Head of caudate nucleus (tissue), 42 donors: ENCODE measurements at regions not wholly inside any gene's neighbourhood (a gene's known extent, or its start where the extent isn't known, plus 50 kb on each side); places are given as distances from the start of the nearest gene placed in this dataset.

Experiments used
- DNase-seq, 42 donors: peaks; one replicate each; pipeline versions ENCODE4 v3.0.0 to v3.0.0-alpha.2; 2020 to 2021; ENCODE audit warnings: mixed read lengths in 7 of 42
- intact Hi-C: fragments of 100-400 bp; cut with DNase I; formaldehyde crosslinking; loops from one replicate; pipeline ENCODE4 v1.15.0; 2022

DNA sequence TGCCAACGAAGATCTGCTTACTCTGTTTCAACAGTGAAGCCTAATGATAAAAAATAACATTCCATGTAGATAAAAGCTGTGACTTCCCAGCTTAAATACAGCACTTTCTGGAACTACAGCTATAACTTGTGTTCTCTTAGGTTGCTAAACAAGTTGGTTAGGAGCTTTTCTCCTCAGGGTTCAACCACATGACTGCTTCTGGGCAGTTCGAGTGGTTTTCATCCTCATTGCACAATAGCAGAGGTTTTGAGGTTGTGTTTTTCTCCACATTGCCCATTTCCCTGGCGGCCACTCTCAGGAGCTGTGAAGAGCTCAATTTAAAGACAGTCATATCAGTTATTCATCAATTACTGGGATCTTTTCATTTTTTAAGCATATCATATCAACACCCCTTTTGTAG, 102.2 kb upstream of the CYP1B1 start:
- peak in 18 of 42 donors; percentile 5 to 50 (median 22) for DNase-seq
- intact Hi-C loops, result no loop called here

DNA sequence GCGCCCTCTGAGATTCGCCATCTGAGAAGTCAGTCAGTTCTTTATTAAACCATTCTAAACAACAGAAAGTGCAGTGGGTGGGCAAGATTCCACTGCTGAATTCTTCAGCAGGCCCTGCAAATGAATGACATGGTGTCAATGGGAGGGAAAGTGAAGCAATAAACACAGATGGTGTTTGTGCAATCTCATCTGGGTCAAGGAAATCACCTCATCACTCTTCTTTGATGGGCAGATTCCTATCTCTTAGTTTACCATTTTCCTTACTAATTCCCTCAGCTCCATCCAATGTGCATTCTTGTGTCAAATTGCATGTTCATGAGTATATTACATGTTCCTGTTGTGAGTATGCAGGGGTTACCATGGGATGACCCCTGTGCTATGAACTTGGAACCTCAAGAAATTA, 100.7 kb upstream of the CYP1B1 start:
- DNase-seq, result no peak
- intact Hi-C loops, result no loop called here

DNA sequence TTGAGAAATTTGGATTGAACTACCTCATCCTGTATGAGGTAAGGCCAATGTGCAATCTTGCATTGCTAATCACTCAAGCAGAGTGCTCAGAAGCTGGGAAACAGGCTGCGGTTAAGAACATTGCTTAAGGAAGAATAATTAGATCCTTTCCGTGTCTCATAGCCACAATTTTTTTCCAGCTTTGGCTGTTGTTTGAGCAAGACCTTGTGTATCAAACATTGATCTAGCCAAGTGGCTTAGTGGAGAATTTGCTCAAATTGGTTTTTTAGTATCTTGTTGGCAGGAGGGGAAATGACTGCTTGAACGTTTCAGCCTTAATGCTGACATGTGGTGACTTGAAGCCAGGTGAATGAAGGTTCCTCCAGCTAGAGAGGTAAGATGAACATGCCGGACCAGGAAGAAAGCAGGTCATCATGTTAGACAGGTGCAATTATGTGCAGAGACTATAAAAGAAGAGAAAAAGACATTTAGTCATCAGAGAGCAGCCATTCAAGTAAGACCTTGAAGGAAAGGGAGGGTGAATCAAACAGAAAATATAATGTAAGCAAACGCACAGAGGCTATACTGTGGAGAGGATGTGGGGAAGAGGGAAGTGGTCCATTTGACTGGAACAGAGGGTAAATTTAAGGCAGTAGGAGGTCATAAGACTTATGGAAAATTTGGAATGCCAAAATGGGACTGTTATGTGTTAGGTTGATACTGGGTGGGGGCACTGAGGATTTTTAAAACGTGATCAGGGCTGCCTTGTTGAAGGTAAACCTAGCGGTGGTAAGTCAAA, 98.9 kb upstream of the CYP1B1 start:
- intact Hi-C loops, result no loop called here
- DNase-seq, result no peak

DNA sequence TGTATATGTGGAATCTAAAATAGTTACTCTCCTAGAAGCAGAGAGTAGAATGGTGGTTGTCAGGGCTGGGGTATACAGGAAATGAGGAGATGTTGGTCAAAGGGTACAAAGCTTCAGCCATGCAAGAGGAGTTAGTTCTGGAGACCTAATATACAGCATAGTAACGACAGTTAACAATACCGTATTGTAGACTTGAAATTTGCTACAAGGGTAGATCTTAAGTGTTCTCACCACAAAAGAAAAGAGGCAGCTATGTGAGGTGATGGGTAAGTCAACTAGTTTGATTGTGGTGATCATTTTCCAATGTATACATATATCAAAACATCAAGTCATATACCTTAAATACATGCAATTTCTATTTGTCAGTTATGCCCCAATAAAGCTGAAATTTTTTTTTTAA, 98.2 kb upstream of the CYP1B1 start:
- DNase-seq, result no peak
- intact Hi-C loops, result no loop called here

DNA sequence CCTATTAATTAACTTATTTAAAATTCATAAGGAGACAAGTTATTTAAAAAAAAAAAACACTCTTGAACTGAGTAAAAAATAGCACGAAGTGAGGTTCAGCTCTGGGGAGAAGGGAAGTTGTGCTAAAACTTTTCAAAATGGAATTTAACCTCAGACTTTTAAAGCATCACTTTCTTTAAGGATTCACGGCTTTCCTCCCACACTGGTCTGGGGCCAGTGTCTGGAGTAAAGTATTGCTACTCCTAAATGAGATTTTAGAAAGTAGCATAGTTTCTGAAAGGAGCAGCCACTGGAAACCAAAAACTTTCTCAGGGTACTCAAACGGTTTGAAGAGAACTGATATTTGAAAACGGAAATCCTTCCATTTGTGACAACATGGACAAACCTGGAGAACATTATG, 97.7 kb upstream of the CYP1B1 start:
- intact Hi-C loops, result no loop called here

DNA sequence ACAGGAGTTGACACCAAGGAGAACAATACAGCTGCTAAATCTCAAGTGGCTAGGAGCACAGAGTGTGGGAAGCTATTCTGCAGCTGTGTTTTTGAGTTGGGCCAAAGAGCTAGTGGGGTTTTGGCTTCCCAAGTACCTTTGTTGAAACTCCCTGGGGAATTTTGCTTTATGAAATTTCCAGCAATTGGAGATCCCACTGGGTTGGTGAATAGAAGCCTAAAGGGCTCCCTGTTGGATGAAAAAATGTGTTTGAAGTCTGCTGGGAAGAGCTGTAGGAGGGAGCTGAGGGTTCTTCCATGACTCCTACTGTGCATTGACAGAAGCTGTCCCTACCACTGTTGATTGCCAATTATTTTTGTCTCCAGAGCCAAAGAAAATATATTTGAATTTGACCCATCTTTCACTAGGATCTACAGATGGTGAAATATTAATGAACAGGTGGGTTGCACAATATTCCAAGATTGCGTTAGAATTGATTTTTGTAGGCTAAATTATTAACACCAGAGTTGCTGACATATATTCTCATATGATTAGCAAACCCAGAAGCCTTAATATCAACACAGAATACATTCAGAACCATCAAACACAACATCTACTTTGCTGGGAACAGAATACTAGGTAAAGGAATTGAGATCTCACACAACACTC, 95.4 kb upstream of the CYP1B1 start:
- intact Hi-C loops, result no loop called here
- no peak for DNase-seq

More for the DNA sequence above, 97.7 kb upstream of the CYP1B1 start:
- DNase-seq, result no peak

DNA sequence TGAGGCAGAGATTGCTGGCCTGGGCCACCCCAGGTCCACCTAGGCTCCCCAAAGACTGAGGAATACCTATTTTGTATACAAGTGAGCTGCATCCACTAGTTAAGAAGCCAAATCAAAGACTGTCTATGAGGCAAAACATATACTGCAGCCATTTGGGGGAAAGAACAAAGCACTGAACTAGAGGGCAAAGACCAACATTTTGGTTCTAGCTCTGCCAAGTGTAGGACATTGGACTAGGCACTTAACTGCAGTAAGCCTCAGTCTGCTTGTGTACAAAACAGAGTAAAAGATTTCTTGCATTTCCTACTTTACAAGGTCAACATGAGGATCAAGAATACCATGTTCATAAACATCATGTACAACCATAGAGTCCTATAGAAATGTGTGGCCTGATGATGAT, 94.8 kb upstream of the CYP1B1 start:
- no peak for DNase-seq
- intact Hi-C loops, result no loop called here

DNA sequence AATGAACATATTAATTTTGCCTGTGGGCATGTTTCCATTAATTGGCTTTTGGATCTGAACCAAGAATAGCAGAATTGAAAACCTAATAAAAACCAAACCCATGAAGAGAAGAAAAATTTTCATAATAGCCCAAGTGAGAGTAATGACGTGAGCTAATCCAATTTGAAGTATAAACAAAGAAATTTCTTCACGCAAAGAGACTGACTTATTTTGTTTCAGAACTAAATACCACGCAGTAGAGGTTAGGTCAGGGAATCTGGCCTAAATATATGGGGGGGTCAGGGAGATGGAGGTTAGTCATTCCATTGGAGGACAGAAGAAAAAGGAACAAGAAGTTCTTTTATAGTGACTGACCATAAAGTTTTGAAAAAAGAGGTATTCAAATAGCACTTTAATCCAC, 94.1 kb upstream of the CYP1B1 start:
- intact Hi-C loops, result no loop called here
- DNase-seq, result no peak

DNA sequence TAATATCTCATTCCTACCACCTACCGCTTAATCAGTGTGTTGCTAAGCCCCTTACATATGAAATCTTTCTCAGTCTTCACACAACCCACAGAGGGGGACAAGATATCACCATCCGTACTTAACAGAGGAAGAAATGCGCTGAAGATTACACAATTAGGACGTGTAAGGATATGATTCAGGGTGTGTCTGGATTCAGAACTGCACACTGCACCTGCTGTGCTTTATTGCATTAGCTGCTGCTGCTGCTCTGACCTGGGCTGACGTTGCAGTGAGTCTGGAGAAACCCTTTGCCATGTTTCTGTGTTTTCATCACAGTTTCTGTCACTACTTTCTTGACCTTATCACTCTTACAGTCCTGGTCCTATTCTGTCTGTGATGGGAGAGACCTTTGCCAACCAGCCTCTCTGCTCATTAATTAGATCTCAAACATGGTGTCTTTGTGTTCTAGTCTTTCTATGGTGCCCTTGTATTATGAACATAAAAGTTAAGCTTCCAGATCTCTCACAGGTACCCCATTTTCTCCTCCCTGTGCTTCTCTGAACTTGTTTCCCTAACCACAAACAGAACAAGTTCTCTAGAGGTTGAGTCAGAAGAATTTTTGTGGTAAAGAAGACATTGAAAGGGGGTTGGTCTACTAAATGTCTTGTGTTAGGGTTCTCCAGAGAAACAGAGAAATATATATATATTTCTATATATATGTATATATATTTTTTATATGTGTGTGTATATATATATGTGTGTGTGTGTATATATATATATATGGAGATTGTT, 92.9 kb upstream of the CYP1B1 start:
- intact Hi-C loops, result no loop called here
- DNase-seq, result no peak

DNA sequence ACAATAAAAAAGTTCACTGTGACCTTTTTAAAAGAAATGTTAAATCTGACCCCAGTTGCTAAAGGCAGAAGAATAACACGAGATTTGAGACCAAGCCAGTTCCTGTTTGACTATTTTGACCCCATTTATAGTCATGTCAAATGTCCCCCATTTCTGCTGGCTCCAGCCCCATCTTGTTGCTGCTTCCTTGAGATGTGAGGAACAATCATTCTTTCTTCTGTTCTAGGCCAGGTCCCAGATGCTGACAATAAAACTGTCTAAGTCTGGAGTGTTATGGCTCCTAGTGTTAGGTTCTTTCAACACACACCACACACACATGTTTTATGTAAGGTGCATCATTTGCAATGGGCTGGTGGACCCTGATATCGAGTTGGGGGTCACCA, 92.0 kb upstream of the CYP1B1 start:
- intact Hi-C loops, result no loop called here
- DNase-seq, result no peak

DNA sequence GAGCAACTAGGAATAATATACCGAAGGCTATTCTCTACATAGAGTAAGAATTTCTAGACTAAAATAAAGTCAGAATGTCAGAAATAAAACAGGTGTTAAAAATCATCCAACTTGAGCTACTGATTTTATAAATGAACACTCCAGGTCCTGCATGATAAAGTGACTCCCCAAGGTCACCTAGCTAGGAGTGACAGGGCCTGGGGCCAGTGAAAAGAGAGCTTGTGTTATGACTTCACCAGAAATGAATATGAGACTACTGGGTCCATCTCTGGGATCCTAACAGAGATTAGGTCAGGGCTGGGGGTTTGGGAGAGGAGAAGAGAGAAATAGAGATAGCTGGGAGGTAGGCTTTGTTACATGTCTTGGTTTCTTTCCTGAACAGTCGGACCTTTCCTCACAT, 89.7 kb upstream of the CYP1B1 start:
- no peak for DNase-seq
- intact Hi-C loops, result no loop called here

DNA sequence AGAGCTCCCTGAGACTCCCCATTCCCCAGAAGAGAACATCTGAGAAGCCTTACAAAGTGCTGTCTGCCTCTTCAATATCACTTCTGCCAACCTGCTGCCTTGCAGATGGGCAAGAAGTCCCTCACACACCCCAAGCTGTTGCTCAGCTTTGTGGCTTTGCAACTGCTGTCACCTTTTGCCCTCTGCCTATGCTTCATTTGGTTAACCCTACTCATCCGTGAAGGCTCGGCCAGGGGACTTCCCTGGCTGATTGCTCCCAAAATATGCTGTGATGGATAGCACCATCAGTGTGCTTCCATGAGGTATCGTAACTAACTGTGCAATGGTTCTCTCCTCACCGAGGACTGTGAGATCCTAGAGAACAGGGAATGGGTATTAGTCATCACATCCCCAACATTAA, 88.9 kb upstream of the CYP1B1 start:
- intact Hi-C loops, result no loop called here
- DNase-seq, result no peak

DNA sequence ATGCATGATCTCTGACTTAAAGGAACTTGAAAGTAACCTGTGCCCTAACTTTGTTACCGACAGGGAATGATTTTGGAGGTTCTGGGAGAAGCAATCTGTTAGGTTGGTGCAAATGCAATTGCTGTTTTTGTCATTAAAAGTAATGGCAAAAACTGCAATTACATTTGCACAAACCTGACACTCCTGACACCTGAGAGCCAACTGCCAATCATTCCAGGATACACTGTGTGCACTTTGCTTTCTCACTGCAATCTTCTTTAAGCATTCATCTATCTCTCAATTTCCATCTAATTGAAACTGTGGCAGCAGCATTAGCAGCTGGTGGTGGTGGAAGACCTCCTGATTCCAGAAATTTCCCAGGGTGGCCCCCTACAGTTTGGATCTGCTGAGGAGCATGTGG, 87.6 kb upstream of the CYP1B1 start:
- DNase-seq, result no peak
- intact Hi-C loops, result no loop called here

DNA sequence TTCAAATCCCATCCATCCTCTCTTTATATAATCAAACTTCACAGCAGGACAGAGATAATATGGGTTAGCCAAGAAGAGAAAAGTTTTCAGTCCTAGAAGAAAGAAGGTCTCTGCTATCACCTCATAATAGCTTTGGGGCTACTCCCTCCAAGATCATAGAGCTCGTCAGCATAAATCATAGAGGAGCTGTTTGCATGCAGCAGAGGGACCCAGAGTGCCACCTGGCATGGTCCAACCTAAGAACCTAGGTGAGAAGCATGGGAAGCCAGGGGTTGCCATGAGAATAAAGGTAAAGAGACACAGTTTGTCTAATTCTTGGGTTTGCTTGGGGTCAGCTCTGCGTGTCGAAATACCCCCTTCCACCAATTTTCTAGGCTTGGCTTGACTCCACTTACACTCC, 87.1 kb upstream of the CYP1B1 start:
- no peak for DNase-seq
- intact Hi-C loops, result no loop called here

DNA sequence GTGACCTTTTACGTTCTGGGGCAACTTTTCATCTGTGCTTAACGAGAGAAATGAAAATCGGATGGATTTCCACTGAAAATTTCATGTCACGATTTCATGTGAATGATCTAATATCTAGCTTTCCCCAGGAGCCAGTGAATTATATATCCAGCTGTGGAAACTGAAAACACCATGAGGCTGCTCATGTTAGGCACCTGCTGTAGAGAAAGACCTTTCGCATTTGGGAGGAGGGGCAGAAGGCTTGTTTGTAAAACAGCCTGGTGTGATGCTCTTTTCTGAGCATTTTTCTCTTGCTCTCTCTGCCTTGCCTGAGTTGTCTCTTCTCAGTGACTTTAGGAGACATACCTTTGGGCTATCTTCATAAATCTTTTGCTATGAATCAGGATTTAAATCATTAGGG, 84.6 kb upstream of the CYP1B1 start:
- intact Hi-C loops, result no loop called here

DNA sequence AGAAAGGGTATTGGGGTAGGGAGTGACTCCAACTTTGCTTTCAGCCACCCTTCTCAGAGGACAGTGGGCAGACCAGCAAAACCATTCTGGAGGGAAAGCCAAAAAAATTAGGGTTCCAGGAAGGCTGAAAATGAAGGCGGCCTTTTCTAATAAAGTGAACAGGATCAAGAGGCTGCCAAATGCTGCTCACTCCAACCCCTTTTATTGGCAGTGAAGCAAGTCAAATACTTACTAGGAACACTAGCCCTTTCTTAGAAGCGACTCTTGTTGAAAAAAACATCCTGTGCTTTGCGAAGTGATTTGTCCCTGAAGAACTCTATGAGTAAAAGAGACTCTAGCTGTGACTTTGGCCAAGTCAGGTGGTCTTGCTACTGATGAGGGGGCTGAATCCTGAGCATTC, 83.6 kb upstream of the CYP1B1 start:
- peak in 6 of 42 donors; percentile 2 to 52 (median 12) for DNase-seq
- intact Hi-C loops, result no loop called here

More for the DNA sequence above, 84.6 kb upstream of the CYP1B1 start:
- DNase-seq, result no peak

DNA sequence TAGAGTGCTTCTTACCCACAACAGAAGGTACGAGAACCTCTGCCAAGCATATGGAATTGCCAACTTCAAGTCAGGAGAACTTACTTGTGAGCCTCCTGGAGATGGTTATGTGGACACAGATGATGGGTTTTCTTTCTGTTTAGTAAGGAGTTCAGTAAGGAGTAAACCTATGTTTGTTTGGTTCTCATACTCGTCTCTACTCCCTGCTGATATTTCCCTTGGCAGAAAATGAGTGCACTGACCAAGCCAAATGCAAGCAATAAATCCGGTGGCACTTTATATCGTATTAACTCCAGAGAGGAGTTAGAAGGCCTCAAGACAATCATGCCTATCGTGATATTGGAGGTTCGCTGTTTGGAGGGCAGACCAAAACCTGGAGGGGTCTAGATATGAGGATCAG, 83.2 kb upstream of the CYP1B1 start:
- intact Hi-C loops, result no loop called here
- DNase-seq, result no peak

DNA sequence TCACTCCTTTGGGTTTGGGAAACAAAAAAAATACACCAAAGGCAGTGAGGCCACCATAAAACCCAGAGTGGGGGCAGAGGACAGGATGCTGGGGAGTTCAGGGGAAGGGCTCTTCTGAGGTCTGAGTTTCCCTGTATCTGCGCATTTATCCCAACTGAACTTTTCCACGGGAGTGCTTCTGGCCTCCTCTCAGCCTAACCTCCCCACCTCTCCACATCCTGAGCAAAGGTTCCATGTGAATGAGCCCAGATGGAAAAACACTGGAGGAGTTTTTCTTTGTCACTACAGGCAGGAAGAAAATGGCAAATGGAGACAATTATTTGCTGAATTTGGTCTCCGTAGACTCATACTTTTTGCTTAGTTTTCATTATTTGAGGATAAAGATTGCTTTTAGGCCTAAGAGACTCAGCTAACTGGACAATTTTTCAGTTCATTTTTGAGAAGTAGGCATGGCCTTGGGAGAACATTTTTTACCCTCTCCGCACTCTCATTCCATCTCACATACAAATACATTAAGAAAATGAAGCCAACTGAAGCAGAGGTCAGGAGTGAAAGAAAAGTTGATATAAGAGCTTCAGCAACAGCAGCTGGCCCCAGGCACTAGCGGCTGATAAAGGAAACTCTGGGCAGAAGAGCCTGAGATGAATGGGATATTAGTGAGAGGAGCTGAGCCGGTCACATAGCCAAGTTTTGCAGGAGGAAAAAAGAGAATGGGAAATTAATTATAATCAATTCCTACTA, 82.6 kb upstream of the CYP1B1 start:
- no peak for DNase-seq
- intact Hi-C loops, result no loop called here

DNA sequence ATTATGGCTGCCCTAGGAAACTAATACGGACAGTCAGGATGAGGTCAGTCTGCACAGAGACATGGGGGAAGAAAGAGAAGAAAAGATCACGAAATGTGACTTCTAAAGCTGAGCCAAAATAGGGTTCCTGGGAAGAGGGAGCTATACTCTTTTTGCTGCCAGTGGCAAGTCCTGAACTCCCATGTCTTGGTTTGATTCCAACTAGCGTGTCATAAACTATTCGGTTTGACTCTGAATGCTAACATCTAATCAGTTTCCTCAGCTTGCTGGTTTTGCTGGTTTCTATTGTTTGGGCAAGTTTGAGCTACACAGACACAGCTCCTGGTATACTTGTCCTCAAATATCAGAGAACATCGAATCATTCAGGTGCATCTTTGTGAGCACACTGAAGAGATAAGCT, 80.5 kb upstream of the CYP1B1 start:
- no peak for DNase-seq
- intact Hi-C loops, result no loop called here

DNA sequence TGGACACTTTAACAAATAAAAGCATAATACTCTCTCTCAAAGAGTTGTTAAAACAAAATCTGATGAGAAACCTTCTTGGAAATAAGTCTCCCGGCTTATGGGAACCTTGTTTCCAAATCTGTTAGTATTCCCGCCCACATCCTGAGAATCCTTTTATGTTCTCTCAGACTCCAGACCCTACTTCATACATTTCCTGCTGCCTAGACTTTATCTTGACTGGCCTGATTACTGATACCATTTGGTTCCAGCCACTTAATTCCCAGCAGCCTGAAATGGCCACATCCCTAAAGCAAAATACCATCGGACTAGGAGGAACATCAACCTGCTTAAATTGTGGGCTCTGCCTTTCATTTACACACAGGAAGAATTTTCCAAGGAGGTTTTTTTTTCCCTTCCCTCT, 79.1 kb upstream of the CYP1B1 start:
- no peak for DNase-seq
- intact Hi-C loops, result no loop called here
